ENCODE measurements at regions not wholly inside any gene's neighbourhood (a gene's known extent, or its start where the extent isn't known, plus 50 kb on each side); places are given as distances from the start of the nearest gene placed in this dataset.

DNA sequence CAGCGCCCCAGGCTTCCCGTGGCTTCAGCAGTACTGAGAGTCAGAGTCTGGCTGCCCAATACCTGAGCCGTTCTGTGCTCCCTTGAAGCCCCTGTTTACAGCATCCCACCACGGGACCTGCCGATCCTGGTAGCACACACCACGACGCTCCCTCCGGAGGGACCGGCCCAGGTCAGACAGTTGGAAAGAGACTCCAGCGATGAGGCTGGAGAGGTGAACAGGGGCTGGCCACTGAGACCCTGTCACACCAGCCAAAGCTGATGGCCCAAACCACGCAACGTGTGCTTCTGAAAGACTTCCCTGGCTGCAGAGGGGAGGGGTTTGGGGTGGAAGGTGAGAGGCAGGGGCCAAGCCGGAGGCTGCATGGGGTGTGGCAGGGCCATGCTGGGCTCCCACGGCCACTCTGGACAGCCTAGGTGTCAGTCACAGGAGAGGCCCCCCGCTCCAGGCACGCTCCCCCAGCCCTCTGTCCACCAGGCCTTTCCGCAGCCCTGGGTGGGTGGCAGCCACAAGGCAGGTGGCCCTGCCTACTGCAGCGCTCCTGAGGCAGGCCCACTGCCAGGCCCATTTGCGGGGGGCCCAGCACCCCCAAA lies 140.2 kb upstream of the CHST15 start:
- DNase-seq (ENCODE audit: low spot score), result no peak
- Histone ChIP-seq H3K36me3 (ENCODE audit: insufficient read depth) (no peaks in the 10 kb centered on the region), H3K79me2 (replicated peaks; ENCODE audit: insufficient read depth) (no peaks in the 10 kb centered on the region), H3K4me2 (no peak overlapping the region), H3K27ac (ENCODE audit: low read depth) (no peak overlapping the region), H3K9me2 (ENCODE audit: insufficient read depth) (0 out of 2 replicates have a peak, but pooled peaks cover 2% of the 10 kb centered on the region), H4K20me1 (replicated peaks; ENCODE audit: insufficient read depth) (no peaks in the 10 kb centered on the region), H2AFZ (no peak overlapping the region), H3K27me3 (ENCODE audit: insufficient read depth) (no peaks in the 10 kb centered on the region), H3F3A (replicated peaks; ENCODE audit: low read depth) (0 out of 2 replicates have a peak, but pooled peaks cover 4% of the 10 kb centered on the region), H3K4me3 (no peak overlapping the region), H3K4me1 (ENCODE audit: insufficient read depth) (no peaks in the 10 kb centered on the region)
- peaks cover 8% of the 10 kb centered on the region for H3K27me3 Mint-ChIP-seq (ENCODE audit: insufficient read depth, low read depth, poor library complexity)
- H3K9me3 Mint-ChIP-seq, result peaks cover 22% of the 10 kb centered on the region; the same call in 2 of the 3 replicates
- 0 out of 3 replicates have a peak, but pooled peaks cover 5% of the 10 kb centered on the region for H3K36me3 Mint-ChIP-seq (ENCODE audit: low read depth)
- peaks cover 4% of the 10 kb centered on the region for H3K4me1 Mint-ChIP-seq
- no peak for TF ChIP-seq EZH2phosphoT487 (IDR thresholded peaks at IDR 0.05; ENCODE audit: unreplicated experiment)
- TF ChIP-seq, protein P1, sequence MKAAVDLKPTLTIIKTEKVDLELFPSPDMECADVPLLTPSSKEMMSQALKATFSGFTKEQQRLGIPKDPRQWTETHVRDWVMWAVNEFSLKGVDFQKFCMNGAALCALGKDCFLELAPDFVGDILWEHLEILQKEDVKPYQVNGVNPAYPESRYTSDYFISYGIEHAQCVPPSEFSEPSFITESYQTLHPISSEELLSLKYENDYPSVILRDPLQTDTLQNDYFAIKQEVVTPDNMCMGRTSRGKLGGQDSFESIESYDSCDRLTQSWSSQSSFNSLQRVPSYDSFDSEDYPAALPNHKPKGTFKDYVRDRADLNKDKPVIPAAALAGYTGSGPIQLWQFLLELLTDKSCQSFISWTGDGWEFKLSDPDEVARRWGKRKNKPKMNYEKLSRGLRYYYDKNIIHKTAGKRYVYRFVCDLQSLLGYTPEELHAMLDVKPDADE (IDR thresholded peaks at IDR 0.05), result no peak
- TF ChIP-seq, protein P2, sequence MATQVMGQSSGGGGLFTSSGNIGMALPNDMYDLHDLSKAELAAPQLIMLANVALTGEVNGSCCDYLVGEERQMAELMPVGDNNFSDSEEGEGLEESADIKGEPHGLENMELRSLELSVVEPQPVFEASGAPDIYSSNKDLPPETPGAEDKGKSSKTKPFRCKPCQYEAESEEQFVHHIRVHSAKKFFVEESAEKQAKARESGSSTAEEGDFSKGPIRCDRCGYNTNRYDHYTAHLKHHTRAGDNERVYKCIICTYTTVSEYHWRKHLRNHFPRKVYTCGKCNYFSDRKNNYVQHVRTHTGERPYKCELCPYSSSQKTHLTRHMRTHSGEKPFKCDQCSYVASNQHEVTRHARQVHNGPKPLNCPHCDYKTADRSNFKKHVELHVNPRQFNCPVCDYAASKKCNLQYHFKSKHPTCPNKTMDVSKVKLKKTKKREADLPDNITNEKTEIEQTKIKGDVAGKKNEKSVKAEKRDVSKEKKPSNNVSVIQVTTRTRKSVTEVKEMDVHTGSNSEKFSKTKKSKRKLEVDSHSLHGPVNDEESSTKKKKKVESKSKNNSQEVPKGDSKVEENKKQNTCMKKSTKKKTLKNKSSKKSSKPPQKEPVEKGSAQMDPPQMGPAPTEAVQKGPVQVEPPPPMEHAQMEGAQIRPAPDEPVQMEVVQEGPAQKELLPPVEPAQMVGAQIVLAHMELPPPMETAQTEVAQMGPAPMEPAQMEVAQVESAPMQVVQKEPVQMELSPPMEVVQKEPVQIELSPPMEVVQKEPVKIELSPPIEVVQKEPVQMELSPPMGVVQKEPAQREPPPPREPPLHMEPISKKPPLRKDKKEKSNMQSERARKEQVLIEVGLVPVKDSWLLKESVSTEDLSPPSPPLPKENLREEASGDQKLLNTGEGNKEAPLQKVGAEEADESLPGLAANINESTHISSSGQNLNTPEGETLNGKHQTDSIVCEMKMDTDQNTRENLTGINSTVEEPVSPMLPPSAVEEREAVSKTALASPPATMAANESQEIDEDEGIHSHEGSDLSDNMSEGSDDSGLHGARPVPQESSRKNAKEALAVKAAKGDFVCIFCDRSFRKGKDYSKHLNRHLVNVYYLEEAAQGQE (IDR thresholded peaks at IDR 0.05; ENCODE audit: unreplicated experiment), result no peak
- TF ChIP-seq ZNF331 (CRISPR knock-in tag; IDR thresholded peaks at IDR 0.05; ENCODE audit: low read depth), result no peak
- no peak for TF ChIP-seq JUNB (IDR thresholded peaks at IDR 0.05; ENCODE audit: unreplicated experiment)
- no peak for TF ChIP-seq EZH2 (IDR thresholded peaks at IDR 0.05; ENCODE audit: low read depth, unreplicated experiment)
- no peak for TF ChIP-seq POLR2AphosphoS5 (IDR thresholded peaks at IDR 0.05; ENCODE audit: low read depth)
- TF ChIP-seq CREB1 (CRISPR knock-in tag; IDR thresholded peaks at IDR 0.05; ENCODE audit: low read depth), result no peak
- TF ChIP-seq STAT1 (IDR thresholded peaks at IDR 0.05; ENCODE audit: unreplicated experiment), result no peak
- TF ChIP-seq ZNF114 (CRISPR knock-in tag; IDR thresholded peaks at IDR 0.05), result no peak
- TF ChIP-seq, protein P3, sequence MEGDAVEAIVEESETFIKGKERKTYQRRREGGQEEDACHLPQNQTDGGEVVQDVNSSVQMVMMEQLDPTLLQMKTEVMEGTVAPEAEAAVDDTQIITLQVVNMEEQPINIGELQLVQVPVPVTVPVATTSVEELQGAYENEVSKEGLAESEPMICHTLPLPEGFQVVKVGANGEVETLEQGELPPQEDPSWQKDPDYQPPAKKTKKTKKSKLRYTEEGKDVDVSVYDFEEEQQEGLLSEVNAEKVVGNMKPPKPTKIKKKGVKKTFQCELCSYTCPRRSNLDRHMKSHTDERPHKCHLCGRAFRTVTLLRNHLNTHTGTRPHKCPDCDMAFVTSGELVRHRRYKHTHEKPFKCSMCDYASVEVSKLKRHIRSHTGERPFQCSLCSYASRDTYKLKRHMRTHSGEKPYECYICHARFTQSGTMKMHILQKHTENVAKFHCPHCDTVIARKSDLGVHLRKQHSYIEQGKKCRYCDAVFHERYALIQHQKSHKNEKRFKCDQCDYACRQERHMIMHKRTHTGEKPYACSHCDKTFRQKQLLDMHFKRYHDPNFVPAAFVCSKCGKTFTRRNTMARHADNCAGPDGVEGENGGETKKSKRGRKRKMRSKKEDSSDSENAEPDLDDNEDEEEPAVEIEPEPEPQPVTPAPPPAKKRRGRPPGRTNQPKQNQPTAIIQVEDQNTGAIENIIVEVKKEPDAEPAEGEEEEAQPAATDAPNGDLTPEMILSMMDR (conservative IDR thresholded peaks at IDR 0.05; ENCODE audit: low read depth in 2 of 2), result no peak
- TF ChIP-seq NANOG (IDR thresholded peaks at IDR 0.05; ENCODE audit: borderline replicate concordance), result no peak
- TF ChIP-seq, protein P4, sequence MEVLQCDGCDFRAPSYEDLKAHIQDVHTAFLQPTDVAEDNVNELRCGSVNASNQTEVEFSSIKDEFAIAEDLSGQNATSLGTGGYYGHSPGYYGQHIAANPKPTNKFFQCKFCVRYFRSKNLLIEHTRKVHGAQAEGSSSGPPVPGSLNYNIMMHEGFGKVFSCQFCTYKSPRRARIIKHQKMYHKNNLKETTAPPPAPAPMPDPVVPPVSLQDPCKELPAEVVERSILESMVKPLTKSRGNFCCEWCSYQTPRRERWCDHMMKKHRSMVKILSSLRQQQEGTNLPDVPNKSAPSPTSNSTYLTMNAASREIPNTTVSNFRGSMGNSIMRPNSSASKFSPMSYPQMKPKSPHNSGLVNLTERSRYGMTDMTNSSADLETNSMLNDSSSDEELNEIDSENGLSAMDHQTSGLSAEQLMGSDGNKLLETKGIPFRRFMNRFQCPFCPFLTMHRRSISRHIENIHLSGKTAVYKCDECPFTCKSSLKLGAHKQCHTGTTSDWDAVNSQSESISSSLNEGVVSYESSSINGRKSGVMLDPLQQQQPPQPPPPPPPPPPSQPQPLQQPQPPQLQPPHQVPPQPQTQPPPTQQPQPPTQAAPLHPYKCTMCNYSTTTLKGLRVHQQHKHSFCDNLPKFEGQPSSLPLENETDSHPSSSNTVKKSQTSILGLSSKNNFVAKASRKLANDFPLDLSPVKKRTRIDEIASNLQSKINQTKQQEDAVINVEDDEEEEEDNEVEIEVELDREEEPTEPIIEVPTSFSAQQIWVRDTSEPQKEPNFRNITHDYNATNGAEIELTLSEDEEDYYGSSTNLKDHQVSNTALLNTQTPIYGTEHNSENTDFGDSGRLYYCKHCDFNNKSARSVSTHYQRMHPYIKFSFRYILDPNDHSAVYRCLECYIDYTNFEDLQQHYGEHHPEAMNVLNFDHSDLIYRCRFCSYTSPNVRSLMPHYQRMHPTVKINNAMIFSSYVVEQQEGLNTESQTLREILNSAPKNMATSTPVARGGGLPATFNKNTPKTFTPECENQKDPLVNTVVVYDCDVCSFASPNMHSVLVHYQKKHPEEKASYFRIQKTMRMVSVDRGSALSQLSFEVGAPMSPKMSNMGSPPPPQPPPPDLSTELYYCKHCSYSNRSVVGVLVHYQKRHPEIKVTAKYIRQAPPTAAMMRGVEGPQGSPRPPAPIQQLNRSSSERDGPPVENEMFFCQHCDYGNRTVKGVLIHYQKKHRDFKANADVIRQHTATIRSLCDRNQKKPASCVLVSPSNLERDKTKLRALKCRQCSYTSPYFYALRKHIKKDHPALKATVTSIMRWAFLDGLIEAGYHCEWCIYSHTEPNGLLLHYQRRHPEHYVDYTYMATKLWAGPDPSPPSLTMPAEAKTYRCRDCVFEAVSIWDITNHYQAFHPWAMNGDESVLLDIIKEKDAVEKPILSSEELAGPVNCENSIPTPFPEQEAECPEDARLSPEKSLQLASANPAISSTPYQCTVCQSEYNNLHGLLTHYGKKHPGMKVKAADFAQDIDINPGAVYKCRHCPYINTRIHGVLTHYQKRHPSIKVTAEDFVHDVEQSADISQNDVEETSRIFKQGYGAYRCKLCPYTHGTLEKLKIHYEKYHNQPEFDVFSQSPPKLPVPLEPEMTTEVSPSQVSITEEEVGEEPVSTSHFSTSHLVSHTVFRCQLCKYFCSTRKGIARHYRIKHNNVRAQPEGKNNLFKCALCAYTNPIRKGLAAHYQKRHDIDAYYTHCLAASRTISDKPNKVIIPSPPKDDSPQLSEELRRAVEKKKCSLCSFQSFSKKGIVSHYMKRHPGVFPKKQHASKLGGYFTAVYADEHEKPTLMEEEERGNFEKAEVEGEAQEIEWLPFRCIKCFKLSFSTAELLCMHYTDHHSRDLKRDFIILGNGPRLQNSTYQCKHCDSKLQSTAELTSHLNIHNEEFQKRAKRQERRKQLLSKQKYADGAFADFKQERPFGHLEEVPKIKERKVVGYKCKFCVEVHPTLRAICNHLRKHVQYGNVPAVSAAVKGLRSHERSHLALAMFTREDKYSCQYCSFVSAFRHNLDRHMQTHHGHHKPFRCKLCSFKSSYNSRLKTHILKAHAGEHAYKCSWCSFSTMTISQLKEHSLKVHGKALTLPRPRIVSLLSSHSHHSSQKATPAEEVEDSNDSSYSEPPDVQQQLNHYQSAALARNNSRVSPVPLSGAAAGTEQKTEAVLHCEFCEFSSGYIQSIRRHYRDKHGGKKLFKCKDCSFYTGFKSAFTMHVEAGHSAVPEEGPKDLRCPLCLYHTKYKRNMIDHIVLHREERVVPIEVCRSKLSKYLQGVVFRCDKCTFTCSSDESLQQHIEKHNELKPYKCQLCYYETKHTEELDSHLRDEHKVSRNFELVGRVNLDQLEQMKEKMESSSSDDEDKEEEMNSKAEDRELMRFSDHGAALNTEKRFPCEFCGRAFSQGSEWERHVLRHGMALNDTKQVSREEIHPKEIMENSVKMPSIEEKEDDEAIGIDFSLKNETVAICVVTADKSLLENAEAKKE (CRISPR knock-in tag; IDR thresholded peaks at IDR 0.05), result no peak
- H3K27ac Mint-ChIP-seq, result no peak overlapping the region
- no peak for ATAC-seq
- no peak overlapping the region for H3K4me3 Mint-ChIP-seq
